Epithelial cell of esophagus (primary cell): ENCODE measurements at regions not wholly inside any gene's neighbourhood (a gene's known extent, or its start where the extent isn't known, plus 50 kb on each side); places are given as distances from the start of the nearest gene placed in this dataset.
"Not testable (repeated sequence)": the region's sequence is repeated elsewhere in the genome, so short reads cannot be mapped to it uniquely, and the experiment has no call there.

Experiments
- DNase-seq: peaks from one replicate; pipeline ENCODE4 v3.0.0; 2010; ENCODE audit warnings: low read depth
- H3K4me3 ChIP-seq: 2 replicates; pipeline ENCODE4 v1.5.1; 2011; ENCODE audit warnings: mild to moderate bottlenecking, low read length, control low read depth
- TF ChIP-seq, protein P1 (sequence below): IDR thresholded peaks from 2 replicates; pipeline ENCODE4 v1.5.1; 2011; ENCODE audit warnings: low read depth, mild to moderate bottlenecking, low read length, control low read depth, inconsistent platforms; ENCODE audit not compliant: insufficient read depth; ENCODE audit errors: missing control alignments

- DNase-seq = peak; percentile 55
- peak overlapping the region; percentile 21 for H3K4me3 ChIP-seq
- TF ChIP-seq, protein P1, sequence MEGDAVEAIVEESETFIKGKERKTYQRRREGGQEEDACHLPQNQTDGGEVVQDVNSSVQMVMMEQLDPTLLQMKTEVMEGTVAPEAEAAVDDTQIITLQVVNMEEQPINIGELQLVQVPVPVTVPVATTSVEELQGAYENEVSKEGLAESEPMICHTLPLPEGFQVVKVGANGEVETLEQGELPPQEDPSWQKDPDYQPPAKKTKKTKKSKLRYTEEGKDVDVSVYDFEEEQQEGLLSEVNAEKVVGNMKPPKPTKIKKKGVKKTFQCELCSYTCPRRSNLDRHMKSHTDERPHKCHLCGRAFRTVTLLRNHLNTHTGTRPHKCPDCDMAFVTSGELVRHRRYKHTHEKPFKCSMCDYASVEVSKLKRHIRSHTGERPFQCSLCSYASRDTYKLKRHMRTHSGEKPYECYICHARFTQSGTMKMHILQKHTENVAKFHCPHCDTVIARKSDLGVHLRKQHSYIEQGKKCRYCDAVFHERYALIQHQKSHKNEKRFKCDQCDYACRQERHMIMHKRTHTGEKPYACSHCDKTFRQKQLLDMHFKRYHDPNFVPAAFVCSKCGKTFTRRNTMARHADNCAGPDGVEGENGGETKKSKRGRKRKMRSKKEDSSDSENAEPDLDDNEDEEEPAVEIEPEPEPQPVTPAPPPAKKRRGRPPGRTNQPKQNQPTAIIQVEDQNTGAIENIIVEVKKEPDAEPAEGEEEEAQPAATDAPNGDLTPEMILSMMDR = no peak
Measured at GRCh38 chr9:129550199-129550839, 70.6 kb downstream of the C9orf50 start.

DNA sequence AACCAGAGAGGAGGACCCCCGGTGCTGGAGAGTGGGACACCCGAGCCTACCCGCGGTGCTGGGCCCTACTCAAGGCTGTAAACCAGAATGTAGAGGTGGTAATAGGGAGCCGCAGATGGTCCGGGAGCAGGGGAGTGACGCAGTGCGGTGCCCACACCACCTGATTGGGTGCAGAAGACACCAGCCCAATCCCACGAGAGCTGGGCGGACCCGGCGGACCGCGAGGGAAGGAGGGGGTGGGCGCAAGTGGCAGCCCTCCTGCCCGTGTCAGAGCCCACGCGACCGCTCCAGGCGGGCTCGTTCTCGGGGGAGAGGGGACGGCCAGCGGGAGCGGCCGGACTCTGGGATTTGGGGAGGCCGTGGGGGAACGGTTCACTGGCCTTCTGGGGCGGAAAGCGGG is 71.2 kb downstream of the C9orf50 start:
- H3K4me3 ChIP-seq = peak overlapping the region; percentile 17
- TF ChIP-seq, protein P1 = no peak
- DNase-seq = no peak

- TF ChIP-seq, protein P1 = no peak
- H3K4me3 ChIP-seq = no peak overlapping the region
- no peak for DNase-seq
Measured at GRCh38 chr9:129549139-129549538, 71.8 kb downstream of the C9orf50 start.

DNA sequence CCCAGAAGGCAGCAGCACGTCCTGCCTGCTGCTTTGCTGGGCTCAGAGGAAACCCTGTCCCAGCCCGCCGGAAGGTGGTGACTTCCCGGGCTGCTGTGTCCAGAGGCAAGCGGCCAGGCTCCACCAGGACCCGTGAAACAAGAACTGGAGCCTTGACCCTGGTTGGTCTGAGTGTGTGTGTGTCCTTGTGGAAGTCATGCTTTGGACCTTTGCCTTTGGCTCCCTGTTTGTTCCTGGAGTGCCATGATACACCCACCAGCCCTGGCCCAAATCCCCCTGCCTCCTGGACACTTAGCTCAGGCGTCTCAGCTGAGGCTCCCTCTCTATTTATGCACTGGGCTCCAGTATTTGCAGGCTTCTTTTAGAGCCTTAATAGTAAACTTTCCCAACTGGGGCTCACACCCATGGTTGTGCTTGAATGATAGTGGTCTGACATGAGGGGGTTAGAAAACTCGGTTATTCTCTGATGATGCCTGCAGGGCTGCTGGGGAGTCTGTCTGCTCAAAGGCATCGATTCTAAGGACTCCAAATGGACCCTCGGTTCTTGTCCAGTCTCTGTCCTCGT is 72.2 kb downstream of the C9orf50 start:
- no peak for DNase-seq
- TF ChIP-seq, protein P1 = no peak
- H3K4me3 ChIP-seq = no peak overlapping the region

- TF ChIP-seq, protein P1 = no peak
- no peak overlapping the region for H3K4me3 ChIP-seq
- DNase-seq = peak; percentile 30
Measured at GRCh38 chr9:129547869-129548570, 72.9 kb downstream of the C9orf50 start.

- no peak for DNase-seq
- TF ChIP-seq, protein P1 = no peak
- H3K4me3 ChIP-seq = no peak overlapping the region
Measured at GRCh38 chr9:129547063-129547462, 73.8 kb downstream of the C9orf50 start.

- DNase-seq = not testable (repeated sequence)
Measured at GRCh38 chr9:129545876-129546275, 75.0 kb downstream of the C9orf50 start.

More at GRCh38 chr9:129545876-129546275, 75.0 kb downstream of the C9orf50 start:
- H3K4me3 ChIP-seq = not testable (repeated sequence)
